Nucleus accumbens (tissue), 56 donors: ENCODE measurements at regions not wholly inside any gene's neighbourhood (a gene's known extent, or its start where the extent isn't known, plus 50 kb on each side); places are given as distances from the start of the nearest gene placed in this dataset.

Experiments used
- DNase-seq, 56 donors: peaks; one replicate each; lab custom pipeline; 2025; lab: John Stamatoyannopoulos, UW

- DNase-seq, result no peak
Observed at GRCh38 chr4:57446266-57446665, 336.1 kb upstream of the IGFBP7 start.

- no peak for DNase-seq
Observed at GRCh38 chr4:57445686-57446085, 335.5 kb upstream of the IGFBP7 start.

- DNase-seq, result no peak
Observed at GRCh38 chr4:57444671-57445070, 334.5 kb upstream of the IGFBP7 start.

GRCh38 chr4:57443787-57444186 is 333.6 kb upstream of the IGFBP7 start:
- DNase-seq, result no peak

- DNase-seq, result no peak
Observed at GRCh38 chr4:57443308-57443707, 333.1 kb upstream of the IGFBP7 start.

- peak in 39 of 56 donors; percentile 3 to 76 (median 22) for DNase-seq
Observed at GRCh38 chr4:57442831-57443291, 332.7 kb upstream of the IGFBP7 start.

- no peak for DNase-seq
Observed at GRCh38 chr4:57442241-57442640, 332.1 kb upstream of the IGFBP7 start.

- DNase-seq, result no peak
Observed at GRCh38 chr4:57437649-57438048, 327.5 kb upstream of the IGFBP7 start.

- DNase-seq, result no peak
Observed at GRCh38 chr4:57435300-57435699, 325.1 kb upstream of the IGFBP7 start.

GRCh38 chr4:57430726-57431125 is 320.5 kb upstream of the IGFBP7 start:
- no peak for DNase-seq

- peak in 53 of 56 donors; percentile 2 to 89 (median 52) for DNase-seq
Observed at GRCh38 chr4:57426779-57427395, 316.7 kb upstream of the IGFBP7 start.

GRCh38 chr4:57425610-57426009 is 315.4 kb upstream of the IGFBP7 start:
- DNase-seq, result no peak

GRCh38 chr4:57424232-57424897 is 314.2 kb upstream of the IGFBP7 start:
- DNase-seq, result peak in 14 of 56 donors; percentile 3 to 76 (median 12)

- DNase-seq, result no peak
Observed at GRCh38 chr4:57418133-57418532, 307.9 kb upstream of the IGFBP7 start.

- DNase-seq, result no peak
Observed at GRCh38 chr4:57412259-57413054, 302.3 kb upstream of the IGFBP7 start.

GRCh38 chr4:57410331-57411052 is 300.3 kb upstream of the IGFBP7 start:
- DNase-seq, result peak in 50 of 56 donors; percentile 1 to 83 (median 44)

GRCh38 chr4:57405359-57405758 is 295.2 kb upstream of the IGFBP7 start:
- DNase-seq, result no peak

GRCh38 chr4:57404483-57404882 is 294.3 kb upstream of the IGFBP7 start:
- no peak for DNase-seq

GRCh38 chr4:57403591-57403990 is 293.4 kb upstream of the IGFBP7 start:
- DNase-seq, result no peak

GRCh38 chr4:57401586-57401985 is 291.4 kb upstream of the IGFBP7 start:
- no peak for DNase-seq

- no peak for DNase-seq
Observed at GRCh38 chr4:57378766-57379165, 268.6 kb upstream of the IGFBP7 start.
